ENCODE measurements at regions not wholly inside any gene's neighbourhood (a gene's known extent, or its start where the extent isn't known, plus 50 kb on each side); places are given as distances from the start of the nearest gene placed in this dataset.
"Not testable (repeated sequence)": the region's sequence is repeated elsewhere in the genome, so short reads cannot be mapped to it uniquely, and the experiment has no call there.

GRCh38 chr3:5476403-5476802 lies 288.9 kb downstream of the EDEM1 start:
- DNase-seq (ENCODE audit: low read depth): no peak

- DNase-seq (ENCODE audit: low read depth): no peak
Measured at GRCh38 chr3:5479229-5479799, 291.8 kb downstream of the EDEM1 start.

GRCh38 chr3:5480190-5480589 lies 292.7 kb downstream of the EDEM1 start:
- no peak for DNase-seq (ENCODE audit: low read depth)

- DNase-seq (ENCODE audit: low read depth): no peak
Measured at GRCh38 chr3:5485427-5485826, 297.9 kb downstream of the EDEM1 start.

- DNase-seq (ENCODE audit: low read depth): no peak
Measured at GRCh38 chr3:5488771-5489170, 301.3 kb downstream of the EDEM1 start.

GRCh38 chr3:5489536-5489935 lies 302.0 kb downstream of the EDEM1 start:
- no peak for DNase-seq (ENCODE audit: low read depth)

GRCh38 chr3:5494905-5495519 lies 307.5 kb downstream of the EDEM1 start:
- DNase-seq (ENCODE audit: low read depth): no peak

- no peak for DNase-seq (ENCODE audit: low read depth)
Measured at GRCh38 chr3:5497497-5497896, 310.0 kb downstream of the EDEM1 start.

- DNase-seq (ENCODE audit: low read depth): no peak
Measured at GRCh38 chr3:5498981-5499380, 311.5 kb downstream of the EDEM1 start.

GRCh38 chr3:5499404-5499803 lies 311.9 kb downstream of the EDEM1 start:
- DNase-seq (ENCODE audit: low read depth): no peak

GRCh38 chr3:5503136-5503535 lies 315.6 kb downstream of the EDEM1 start:
- no peak for DNase-seq (ENCODE audit: low read depth)

GRCh38 chr3:5504135-5504534 lies 316.6 kb downstream of the EDEM1 start:
- no peak for DNase-seq (ENCODE audit: low read depth)

- no peak for DNase-seq (ENCODE audit: low read depth)
Measured at GRCh38 chr3:5505163-5505562, 317.7 kb downstream of the EDEM1 start.

- no peak for DNase-seq (ENCODE audit: low read depth)
Measured at GRCh38 chr3:5505997-5506396, 318.5 kb downstream of the EDEM1 start.

GRCh38 chr3:5508860-5509259 lies 321.4 kb downstream of the EDEM1 start:
- DNase-seq (ENCODE audit: low read depth): not testable (repeated sequence)

GRCh38 chr3:5510300-5510699 lies 322.8 kb downstream of the EDEM1 start:
- DNase-seq (ENCODE audit: low read depth): no peak

GRCh38 chr3:5517921-5518320 lies 330.4 kb downstream of the EDEM1 start:
- no peak for DNase-seq (ENCODE audit: low read depth)

GRCh38 chr3:5520237-5520636 lies 332.7 kb downstream of the EDEM1 start:
- no peak for DNase-seq (ENCODE audit: low read depth)

GRCh38 chr3:5523125-5523524 lies 335.6 kb downstream of the EDEM1 start:
- no peak for DNase-seq (ENCODE audit: low read depth)

- DNase-seq (ENCODE audit: low read depth): no peak
Measured at GRCh38 chr3:5531039-5531438, 343.5 kb downstream of the EDEM1 start.

GRCh38 chr3:5531741-5532290 lies 344.3 kb downstream of the EDEM1 start:
- DNase-seq (ENCODE audit: low read depth): no peak

- DNase-seq (ENCODE audit: low read depth): no peak
Measured at GRCh38 chr3:5540532-5540931, 353.0 kb downstream of the EDEM1 start.

- DNase-seq (ENCODE audit: low read depth): no peak
Measured at GRCh38 chr3:5542472-5542871, 355.0 kb downstream of the EDEM1 start.

- no peak for DNase-seq (ENCODE audit: low read depth)
Measured at GRCh38 chr3:5543047-5543446, 355.5 kb downstream of the EDEM1 start.
